ENCODE measurements at regions not wholly inside any gene's neighbourhood (a gene's known extent, or its start where the extent isn't known, plus 50 kb on each side); places are given as distances from the start of the nearest gene placed in this dataset.

GRCh38 chr2:47644351-47644750 lies 73.6 kb upstream of the KCNK12 start:
- no peak overlapping the region for H2AFZ ChIP-seq (ENCODE audit: low read depth, low read length)

DNA sequence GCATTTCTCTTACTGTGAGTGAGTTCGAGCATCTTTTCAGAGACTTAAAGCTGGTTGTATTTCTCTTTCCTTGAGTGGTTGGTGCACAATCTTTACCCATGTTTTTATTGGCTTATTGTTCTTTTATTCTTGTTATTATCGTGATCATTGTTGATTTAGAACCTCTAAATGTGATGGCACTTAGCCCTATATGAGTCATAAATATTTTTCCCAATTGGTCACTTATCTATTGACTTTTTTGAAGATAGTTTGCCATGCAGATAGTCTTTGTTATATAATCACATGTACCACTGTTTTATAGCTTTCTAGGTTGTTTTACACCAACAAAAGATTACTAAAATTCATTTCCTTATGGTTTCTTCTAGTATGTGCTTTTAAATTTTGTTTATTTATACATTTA lies 70.6 kb upstream of the KCNK12 start:
- Histone ChIP-seq H3K9ac (ENCODE audit: low read length) (no peak overlapping the region), H4K20me1 (ENCODE audit: insufficient read depth, low read length) (no peaks in the 10 kb centered on the region), H3K9me3 (ENCODE audit: insufficient read depth, low read length) (no peaks in the 10 kb centered on the region), H2AFZ (ENCODE audit: low read depth, low read length) (no peak overlapping the region), H3K27me3 (ENCODE audit: low read depth, low read length) (0 out of 2 replicates have a peak, but pooled peaks cover 6% of the 10 kb centered on the region), H3K4me3 (ENCODE audit: low read length) (no peak overlapping the region), H3K4me2 (ENCODE audit: low read length) (no peak overlapping the region), H3K27ac (ENCODE audit: low read length) (no peak overlapping the region), H3K36me3 (replicated peaks; ENCODE audit: low read depth, low read length) (no peaks in the 10 kb centered on the region), H3K79me2 (ENCODE audit: low read length) (no peaks in the 10 kb centered on the region), H3K4me1 (ENCODE audit: low read length) (no peaks in the 10 kb centered on the region)
- no peak for TF ChIP-seq CTCF (IDR thresholded peaks at IDR 0.05; ENCODE audit: low read depth, low read length)
- TF ChIP-seq EZH2phosphoT487 (IDR thresholded peaks at IDR 0.05; ENCODE audit: low read depth), result no peak

More at GRCh38 chr2:47644351-47644750, 73.6 kb upstream of the KCNK12 start:
- Histone ChIP-seq H3K9me3 (ENCODE audit: insufficient read depth, low read length) (no peaks in the 10 kb centered on the region), H4K20me1 (ENCODE audit: insufficient read depth, low read length) (no peaks in the 10 kb centered on the region), H3K79me2 (ENCODE audit: low read length) (no peaks in the 10 kb centered on the region), H3K4me3 (ENCODE audit: low read length) (no peak overlapping the region), H3K9ac (ENCODE audit: low read length) (no peak overlapping the region), H3K27ac (ENCODE audit: low read length) (no peak overlapping the region), H3K36me3 (replicated peaks; ENCODE audit: low read depth, low read length) (no peaks in the 10 kb centered on the region), H3K4me1 (ENCODE audit: low read length) (no peaks in the 10 kb centered on the region), H3K27me3 (ENCODE audit: low read depth, low read length) (0 out of 2 replicates have a peak, but pooled peaks cover 3% of the 10 kb centered on the region), H3K4me2 (ENCODE audit: low read length) (no peak overlapping the region)
- TF ChIP-seq CTCF (IDR thresholded peaks at IDR 0.05; ENCODE audit: low read depth, low read length), result no peak
- no peak for TF ChIP-seq EZH2phosphoT487 (IDR thresholded peaks at IDR 0.05; ENCODE audit: low read depth)

GRCh38 chr2:47640356-47640755 lies 69.6 kb upstream of the KCNK12 start:
- Histone ChIP-seq H3K27me3 (ENCODE audit: low read depth, low read length) (0 out of 2 replicates have a peak, but pooled peaks cover 6% of the 10 kb centered on the region), H3K36me3 (replicated peaks; ENCODE audit: low read depth, low read length) (no peaks in the 10 kb centered on the region), H3K27ac (ENCODE audit: low read length) (no peak overlapping the region), H3K79me2 (ENCODE audit: low read length) (no peaks in the 10 kb centered on the region), H3K9ac (ENCODE audit: low read length) (no peak overlapping the region), H2AFZ (ENCODE audit: low read depth, low read length) (no peak overlapping the region), H3K9me3 (ENCODE audit: insufficient read depth, low read length) (no peaks in the 10 kb centered on the region), H3K4me2 (ENCODE audit: low read length) (no peak overlapping the region), H3K4me1 (ENCODE audit: low read length) (no peaks in the 10 kb centered on the region), H4K20me1 (ENCODE audit: insufficient read depth, low read length) (no peaks in the 10 kb centered on the region), H3K4me3 (ENCODE audit: low read length) (no peak overlapping the region)
- no peak for TF ChIP-seq EZH2phosphoT487 (IDR thresholded peaks at IDR 0.05; ENCODE audit: low read depth)
- TF ChIP-seq CTCF (IDR thresholded peaks at IDR 0.05; ENCODE audit: low read depth, low read length), result no peak

DNA sequence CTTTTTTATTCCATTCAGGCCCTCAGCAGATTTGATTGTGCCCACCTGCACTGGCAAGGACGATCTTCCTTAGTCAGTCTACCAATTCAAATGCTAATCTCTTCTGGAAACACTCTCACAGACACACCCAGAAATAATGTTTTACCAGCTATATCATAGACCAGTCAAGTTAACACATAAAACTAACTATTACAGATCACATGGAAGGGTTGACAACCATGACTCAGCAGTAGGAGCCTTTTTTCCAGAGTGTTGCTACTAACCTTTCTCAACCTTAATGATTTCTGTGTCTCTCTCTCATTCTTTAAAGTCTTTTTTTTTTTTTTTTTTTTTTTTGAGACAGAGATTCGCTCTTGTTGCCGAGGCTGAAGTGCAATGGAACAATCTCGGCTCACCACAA lies 68.7 kb upstream of the KCNK12 start:
- H3K79me2 ChIP-seq (ENCODE audit: low read length), result no peaks in the 10 kb centered on the region
- H3K27me3 ChIP-seq (ENCODE audit: low read depth, low read length), result 0 out of 2 replicates have a peak, but pooled peaks cover 6% of the 10 kb centered on the region
- no peak overlapping the region for H3K9ac ChIP-seq (ENCODE audit: low read length)
- no peak overlapping the region for H3K27ac ChIP-seq (ENCODE audit: low read length)
- H3K4me1 ChIP-seq (ENCODE audit: low read length), result no peaks in the 10 kb centered on the region
- no peaks in the 10 kb centered on the region for H3K9me3 ChIP-seq (ENCODE audit: insufficient read depth, low read length)
- no peak overlapping the region for H3K4me3 ChIP-seq (ENCODE audit: low read length)
- no peak overlapping the region for H3K4me2 ChIP-seq (ENCODE audit: low read length)
- no peak overlapping the region for H2AFZ ChIP-seq (ENCODE audit: low read depth, low read length)
- H3K36me3 ChIP-seq (replicated peaks; ENCODE audit: low read depth, low read length), result no peaks in the 10 kb centered on the region
- no peak for TF ChIP-seq EZH2phosphoT487 (IDR thresholded peaks at IDR 0.05; ENCODE audit: low read depth)
- TF ChIP-seq CTCF (IDR thresholded peaks at IDR 0.05; ENCODE audit: low read depth, low read length), result no peak
- H4K20me1 ChIP-seq (ENCODE audit: insufficient read depth, low read length), result no peaks in the 10 kb centered on the region
